ENCODE measurements at regions not wholly inside any gene's neighbourhood (a gene's known extent, or its start where the extent isn't known, plus 50 kb on each side); places are given as distances from the start of the nearest gene placed in this dataset.

DNA sequence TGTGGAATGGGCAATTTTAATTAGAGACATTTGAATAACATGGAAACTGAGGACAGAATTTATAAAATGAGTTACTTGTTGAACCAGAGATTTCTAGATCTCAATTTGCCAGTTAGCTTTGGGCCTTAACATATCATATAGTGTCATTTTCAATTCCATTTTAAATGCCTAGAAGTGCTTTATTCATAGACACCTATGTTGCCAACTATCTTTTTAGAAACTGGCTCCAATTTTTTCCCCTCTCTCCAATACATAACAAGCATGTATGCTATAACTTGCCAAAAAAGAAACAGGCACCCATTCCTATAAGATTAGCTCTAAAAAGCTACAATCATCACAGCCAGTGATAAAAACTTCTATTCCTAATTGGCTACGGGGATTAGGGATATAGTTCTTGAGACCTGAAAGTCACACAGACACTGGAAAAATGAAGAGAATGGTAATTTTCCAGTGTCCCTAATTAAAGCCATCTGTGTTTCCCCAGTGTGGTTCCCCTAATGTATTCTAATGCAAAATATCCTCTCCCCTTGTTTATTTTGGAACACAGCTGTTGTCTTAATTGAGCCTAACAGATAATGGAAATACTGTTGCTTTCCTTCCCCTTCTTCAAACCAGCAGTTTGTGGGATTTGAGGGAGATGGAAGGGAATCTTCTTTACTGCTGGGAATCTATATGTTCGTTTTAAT, 205.5 kb upstream of the FSHR start:
- H3K4me3 ChIP-seq = no peak overlapping the region
- H3K36me3 ChIP-seq = no peaks in the 10 kb centered on the region
- WGBS, 3 donors = 11 to 12% (median 12%) methylated on average over 2 of the region's 2 CpGs
- H3K27me3 ChIP-seq = no peaks in the 10 kb centered on the region
- intact Hi-C loops (cut with DNase I) = no loop called here
- H3K27ac ChIP-seq = no peak overlapping the region
- no peaks in the 10 kb centered on the region for H3K4me1 ChIP-seq (ENCODE audit: insufficient read depth)
- no peak for TF ChIP-seq EP300 (IDR thresholded peaks at IDR 0.05)
- TF ChIP-seq, protein P1, sequence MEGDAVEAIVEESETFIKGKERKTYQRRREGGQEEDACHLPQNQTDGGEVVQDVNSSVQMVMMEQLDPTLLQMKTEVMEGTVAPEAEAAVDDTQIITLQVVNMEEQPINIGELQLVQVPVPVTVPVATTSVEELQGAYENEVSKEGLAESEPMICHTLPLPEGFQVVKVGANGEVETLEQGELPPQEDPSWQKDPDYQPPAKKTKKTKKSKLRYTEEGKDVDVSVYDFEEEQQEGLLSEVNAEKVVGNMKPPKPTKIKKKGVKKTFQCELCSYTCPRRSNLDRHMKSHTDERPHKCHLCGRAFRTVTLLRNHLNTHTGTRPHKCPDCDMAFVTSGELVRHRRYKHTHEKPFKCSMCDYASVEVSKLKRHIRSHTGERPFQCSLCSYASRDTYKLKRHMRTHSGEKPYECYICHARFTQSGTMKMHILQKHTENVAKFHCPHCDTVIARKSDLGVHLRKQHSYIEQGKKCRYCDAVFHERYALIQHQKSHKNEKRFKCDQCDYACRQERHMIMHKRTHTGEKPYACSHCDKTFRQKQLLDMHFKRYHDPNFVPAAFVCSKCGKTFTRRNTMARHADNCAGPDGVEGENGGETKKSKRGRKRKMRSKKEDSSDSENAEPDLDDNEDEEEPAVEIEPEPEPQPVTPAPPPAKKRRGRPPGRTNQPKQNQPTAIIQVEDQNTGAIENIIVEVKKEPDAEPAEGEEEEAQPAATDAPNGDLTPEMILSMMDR (IDR thresholded peaks at IDR 0.05) = no peak
- TF ChIP-seq POLR2A (IDR thresholded peaks at IDR 0.05) = no peak
- no peak for DNase-seq
- peaks cover 0 to 6% of the 10 kb centered on the region in 2 donors for H3K9me3 ChIP-seq

- Histone ChIP-seq H3K27ac (no peak overlapping the region), H3K27me3 (no peaks in the 10 kb centered on the region), H3K4me1 (ENCODE audit: insufficient read depth) (no peaks in the 10 kb centered on the region), H3K4me3 (no peak overlapping the region), H3K9me3 (no peaks in the 10 kb centered on the region), H3K36me3 (no peaks in the 10 kb centered on the region)
- intact Hi-C loops (cut with DNase I) = no loop called here
- DNase-seq = no peak
- no peak for TF ChIP-seq POLR2A (IDR thresholded peaks at IDR 0.05)
- no peak for TF ChIP-seq EP300 (IDR thresholded peaks at IDR 0.05)
- TF ChIP-seq, protein P1 (IDR thresholded peaks at IDR 0.05) = no peak
These were observed 201.3 kb upstream of the FSHR start for GRCh38 chr2:49355611-49356010.

- Histone ChIP-seq H3K36me3 (no peaks in the 10 kb centered on the region), H3K27ac (no peak overlapping the region), H3K9me3 (no peaks in the 10 kb centered on the region), H3K4me1 (ENCODE audit: insufficient read depth) (no peaks in the 10 kb centered on the region), H3K4me3 (no peak overlapping the region), H3K27me3 (no peaks in the 10 kb centered on the region)
- DNase-seq = no peak
- TF ChIP-seq EP300 (IDR thresholded peaks at IDR 0.05) = no peak
- no peak for TF ChIP-seq POLR2A (IDR thresholded peaks at IDR 0.05)
- TF ChIP-seq, protein P1 (IDR thresholded peaks at IDR 0.05) = no peak
- intact Hi-C loops (cut with DNase I) = no loop called here
- WGBS, 3 donors = 30 to 35% (median 33%) methylated on average over 4 of the region's 4 CpGs
These were observed 197.2 kb upstream of the FSHR start for GRCh38 chr2:49351560-49351959.

DNA sequence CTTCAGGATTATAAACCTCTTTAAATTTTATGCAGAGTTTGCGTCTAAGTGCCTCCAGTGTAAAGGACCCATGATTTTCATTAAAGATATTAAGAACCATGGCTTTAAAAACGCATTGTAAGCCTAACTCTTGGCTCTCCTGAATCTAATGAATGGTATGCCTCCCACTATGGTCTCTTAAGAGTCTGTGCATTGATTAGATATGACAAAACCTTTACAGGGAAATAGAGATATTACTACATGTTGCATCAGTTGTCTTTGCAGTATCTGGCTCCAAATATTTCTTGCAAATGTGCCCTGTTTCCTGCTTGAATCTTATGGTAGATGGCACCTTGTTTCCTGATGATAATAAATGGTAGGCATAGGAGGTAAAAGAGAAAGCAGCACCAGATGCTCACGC, 189.3 kb upstream of the FSHR start:
- no peaks in the 10 kb centered on the region for H3K4me1 ChIP-seq (ENCODE audit: insufficient read depth)
- intact Hi-C loops (cut with DNase I) = no loop called here
- no peak overlapping the region for H3K4me3 ChIP-seq
- WGBS, 3 donors = 85 to 92% (median 88%) methylated on average over 3 of the region's 3 CpGs
- TF ChIP-seq POLR2A (IDR thresholded peaks at IDR 0.05) (no peak), EP300 (IDR thresholded peaks at IDR 0.05) (no peak)
- TF ChIP-seq, protein P1 (IDR thresholded peaks at IDR 0.05) = no peak
- H3K27me3 ChIP-seq = no peaks in the 10 kb centered on the region
- no peak for DNase-seq
- H3K36me3 ChIP-seq = no peaks in the 10 kb centered on the region
- no peak overlapping the region for H3K27ac ChIP-seq
- H3K9me3 ChIP-seq = no peaks in the 10 kb centered on the region

Measured in ovary (tissue), 7 donors.